ENCODE measurements at regions not wholly inside any gene's neighbourhood (a gene's known extent, or its start where the extent isn't known, plus 50 kb on each side); places are given as distances from the start of the nearest gene placed in this dataset.

GRCh38 chr9:18353473-18353872 is 120.5 kb upstream of the ADAMTSL1 start:
- DNase-seq, result no peak

DNA sequence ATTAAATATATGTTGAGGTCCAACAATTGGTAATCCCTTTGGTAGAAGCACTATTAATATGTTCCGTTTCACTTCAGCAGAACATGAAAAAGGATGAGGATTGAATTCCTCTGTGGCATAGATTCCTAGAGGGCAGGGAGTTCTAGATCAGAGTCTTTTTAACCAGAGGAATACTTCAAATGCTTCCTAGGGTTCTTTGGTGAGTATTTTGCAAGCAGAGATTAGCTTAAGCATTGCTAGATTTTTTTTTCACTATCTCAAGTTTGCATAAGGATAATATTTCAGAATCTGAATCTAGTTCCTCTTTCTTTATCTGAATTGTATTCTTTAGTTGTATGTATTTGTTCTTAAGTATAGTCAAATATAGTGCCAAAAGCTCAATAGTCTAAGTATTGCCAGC is 116.6 kb upstream of the ADAMTSL1 start:
- no peak for DNase-seq

- no peak for DNase-seq
Measured at GRCh38 chr9:18358325-18358724, 115.6 kb upstream of the ADAMTSL1 start.

DNA sequence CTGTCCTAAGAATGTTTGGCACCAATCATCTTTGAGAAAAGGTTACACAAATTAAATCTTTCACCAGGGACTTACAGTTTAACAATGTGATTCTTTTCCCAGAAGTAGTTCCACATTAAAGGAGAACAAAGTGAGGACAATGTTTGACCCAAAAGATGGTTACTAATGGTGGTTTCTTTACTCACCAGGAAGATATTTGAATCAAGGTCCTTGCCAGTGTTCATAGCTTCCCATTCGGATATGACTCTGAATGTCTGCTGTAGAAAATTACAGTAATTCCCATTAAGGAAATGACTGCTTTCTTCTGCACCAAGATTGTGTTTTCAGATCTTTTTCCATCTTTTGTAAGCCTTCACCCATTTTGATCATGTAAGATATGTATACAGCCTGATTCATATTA is 114.6 kb upstream of the ADAMTSL1 start:
- DNase-seq, result no peak

- DNase-seq, result no peak
Measured at GRCh38 chr9:18360005-18360404, 113.9 kb upstream of the ADAMTSL1 start.

- DNase-seq, result no peak
Measured at GRCh38 chr9:18361646-18362045, 112.3 kb upstream of the ADAMTSL1 start.

DNA sequence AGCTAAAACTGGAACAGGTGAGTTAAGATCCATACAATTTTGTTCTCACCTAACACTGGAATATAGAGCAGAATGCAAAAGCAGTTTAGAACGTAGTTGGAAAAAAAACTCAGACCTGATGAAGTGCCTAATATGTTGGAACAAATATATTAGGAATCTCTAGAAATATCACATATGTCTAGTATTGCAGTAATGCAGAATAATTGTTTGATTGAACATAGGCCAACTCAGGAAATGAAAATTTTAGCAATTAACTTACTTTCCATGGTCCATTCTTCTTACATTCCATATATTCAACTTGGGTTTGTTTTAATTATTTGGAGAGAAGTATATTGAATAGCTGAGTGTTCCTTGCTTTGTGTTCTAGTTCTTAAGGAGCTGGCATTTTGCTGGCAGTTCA is 111.8 kb upstream of the ADAMTSL1 start:
- DNase-seq, result no peak

- DNase-seq, result no peak
Measured at GRCh38 chr9:18362901-18363685, 110.9 kb upstream of the ADAMTSL1 start.

GRCh38 chr9:18365651-18366050 is 108.3 kb upstream of the ADAMTSL1 start:
- DNase-seq, result no peak

DNA sequence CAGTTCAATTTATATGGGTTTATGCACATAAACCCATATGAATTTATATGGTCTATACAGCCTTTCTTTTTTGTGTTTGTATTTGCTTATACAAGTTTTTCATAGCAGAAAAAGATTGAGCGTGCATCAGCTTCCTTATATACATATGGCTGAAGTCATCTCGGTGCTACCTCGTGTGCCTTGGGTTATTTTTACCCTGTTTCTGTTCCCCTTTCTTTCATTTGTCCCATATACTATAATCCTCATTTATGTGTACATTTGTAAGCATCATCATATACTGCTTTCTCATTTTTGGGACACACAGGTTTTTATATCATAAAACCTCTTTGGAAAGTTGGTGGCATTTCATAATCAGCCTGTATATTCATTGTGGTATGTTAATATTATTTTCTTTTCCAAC is 107.8 kb upstream of the ADAMTSL1 start:
- no peak for DNase-seq

DNA sequence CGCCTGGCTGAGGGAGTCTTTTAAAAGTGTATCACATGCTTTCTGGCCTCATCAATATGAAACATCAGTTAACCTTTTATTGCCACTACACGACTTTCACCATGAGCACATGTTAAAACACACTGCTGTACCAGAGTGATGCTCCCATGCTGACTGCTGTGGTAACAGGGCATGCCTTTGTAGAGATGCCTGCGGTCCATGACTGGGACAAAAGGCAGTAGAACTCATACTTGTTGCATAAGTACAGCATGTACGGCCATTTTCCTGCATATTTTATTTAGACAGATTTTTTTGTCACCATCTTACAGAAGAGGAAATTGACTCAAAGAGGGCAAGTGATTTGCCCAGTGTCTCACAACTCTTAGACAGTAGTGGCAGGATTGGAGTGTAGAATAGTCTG is 105.7 kb upstream of the ADAMTSL1 start:
- DNase-seq, result no peak

GRCh38 chr9:18371141-18371540 is 102.8 kb upstream of the ADAMTSL1 start:
- DNase-seq, result no peak

- DNase-seq, result no peak
Measured at GRCh38 chr9:18371621-18372020, 102.3 kb upstream of the ADAMTSL1 start.

DNA sequence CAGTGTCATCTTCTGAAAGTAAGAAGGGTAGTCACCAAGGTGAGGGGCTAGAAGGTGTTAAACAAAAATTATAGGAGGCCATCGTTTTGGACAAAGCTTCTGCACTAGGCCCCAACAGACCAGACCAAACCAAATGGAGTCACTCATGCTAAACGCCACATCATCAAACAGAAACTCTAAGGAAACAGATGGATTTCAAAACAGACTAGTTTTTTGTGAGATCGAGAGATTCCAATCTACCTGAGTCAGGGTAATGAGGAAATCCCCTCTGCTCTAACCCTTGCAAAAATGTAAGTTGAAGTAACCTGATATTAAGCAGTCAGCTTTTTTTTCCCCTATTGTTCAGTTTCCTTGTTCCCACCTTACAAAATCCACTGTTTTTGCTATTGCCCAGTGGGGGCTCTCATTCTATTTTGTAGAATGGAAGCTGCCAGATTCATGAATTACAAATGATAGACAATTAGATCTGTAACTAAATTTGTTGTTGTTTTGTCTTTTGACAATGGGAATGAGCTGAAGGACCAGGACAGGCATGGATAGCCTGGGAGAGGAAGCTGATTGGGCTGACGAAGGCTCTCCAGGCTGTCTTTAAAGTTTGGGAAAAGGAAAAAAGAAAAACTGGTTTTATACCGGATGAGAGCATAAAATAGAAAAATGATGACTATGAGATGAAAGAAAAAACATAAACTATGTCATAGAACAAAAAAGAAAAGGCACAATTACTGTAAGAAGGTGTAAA is 94.7 kb upstream of the ADAMTSL1 start:
- DNase-seq, result no peak

GRCh38 chr9:18382243-18382642 is 91.7 kb upstream of the ADAMTSL1 start:
- DNase-seq, result no peak

- DNase-seq, result no peak
Measured at GRCh38 chr9:18384066-18384465, 89.9 kb upstream of the ADAMTSL1 start.

- no peak for DNase-seq
Measured at GRCh38 chr9:18385696-18386490, 88.1 kb upstream of the ADAMTSL1 start.

- DNase-seq, result no peak
Measured at GRCh38 chr9:18390393-18390792, 83.6 kb upstream of the ADAMTSL1 start.

DNA sequence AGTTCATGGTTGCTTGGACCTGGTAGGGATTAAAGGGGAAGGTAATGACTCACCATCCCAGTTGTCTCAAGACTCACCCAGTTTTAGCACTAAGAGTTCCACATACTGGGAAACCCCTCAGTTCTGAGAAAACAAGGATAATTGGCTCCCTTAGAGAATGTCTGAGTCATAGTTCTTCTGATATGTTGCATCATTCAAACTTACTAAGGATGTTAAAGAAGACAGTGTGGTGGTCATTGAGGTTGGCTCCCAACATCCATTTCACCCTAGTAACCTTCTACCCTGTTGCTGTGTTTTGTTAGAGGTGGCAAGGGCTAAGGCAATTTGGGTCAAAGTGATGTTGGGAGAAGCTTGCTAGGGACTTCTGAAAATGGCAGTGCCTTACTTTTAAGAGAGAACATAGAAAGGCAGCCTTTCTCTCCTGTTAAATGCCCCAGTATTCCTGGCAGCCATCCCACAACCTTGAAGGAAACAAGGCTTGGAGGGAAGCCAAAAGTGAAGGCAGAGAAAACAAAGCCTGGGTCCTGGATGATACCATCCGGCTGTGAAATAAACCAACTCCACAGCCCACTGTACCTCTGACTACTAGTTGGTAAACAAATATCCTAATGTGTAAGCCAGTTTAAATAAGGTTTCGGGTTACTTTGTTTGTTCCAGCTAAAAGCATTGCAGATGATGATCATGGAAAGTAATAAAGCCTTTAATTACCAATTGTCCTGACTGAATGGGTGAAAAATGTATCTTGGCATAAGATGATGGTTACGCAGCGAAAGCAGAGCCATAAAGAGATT is 80.4 kb upstream of the ADAMTSL1 start:
- DNase-seq, result no peak

- no peak for DNase-seq
Measured at GRCh38 chr9:18394847-18395351, 79.1 kb upstream of the ADAMTSL1 start.

DNA sequence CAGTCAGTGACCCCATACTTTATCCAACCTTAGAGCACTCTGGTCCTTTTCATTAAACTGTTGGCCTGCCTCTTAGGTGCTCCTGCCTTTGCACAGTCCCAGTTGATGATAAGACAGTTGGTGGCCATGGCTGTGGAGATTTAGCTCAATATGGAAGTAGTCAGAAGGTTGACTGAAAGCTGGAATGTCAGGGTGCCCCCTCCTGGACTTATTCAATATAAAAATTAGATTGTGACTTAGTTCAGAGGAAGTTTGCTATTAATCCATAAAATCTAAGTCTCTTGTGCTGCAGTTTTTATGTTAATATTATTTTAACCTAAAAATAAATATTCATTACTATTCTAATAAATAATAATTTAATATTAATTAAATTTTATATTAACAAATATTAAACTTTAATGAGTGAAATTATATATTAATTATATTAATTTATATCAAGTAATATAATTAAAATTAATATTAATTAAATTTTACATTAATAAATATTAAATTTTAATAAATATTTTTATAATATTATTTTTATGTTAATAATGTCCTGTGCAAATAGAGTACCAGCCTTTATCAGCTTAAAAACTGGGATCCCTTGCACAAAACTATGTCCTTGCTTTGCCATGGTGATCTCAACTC is 77.7 kb upstream of the ADAMTSL1 start:
- DNase-seq, result no peak

- no peak for DNase-seq
Measured at GRCh38 chr9:18397076-18397475, 76.9 kb upstream of the ADAMTSL1 start.

Data from activated T-cell treated with anti-CD3 and anti-CD28 coated beads for 4 hours (primary cell).